Activated effector memory CD4-positive, alpha-beta T cell treated with anti-CD3 and anti-CD28 coated beads, Interleukin-2, amount 50 U/mL, for 16 hours (primary cell): ENCODE measurements at regions not wholly inside any gene's neighbourhood (a gene's known extent, or its start where the extent isn't known, plus 50 kb on each side); places are given as distances from the start of the nearest gene placed in this dataset.
"Not testable (repeated sequence)": the region's sequence is repeated elsewhere in the genome, so short reads cannot be mapped to it uniquely, and the experiment has no call there.

Source experiments
- DNase-seq: peaks from one replicate; pipeline ENCODE4 v3.0.0-alpha.2; 2020

DNA sequence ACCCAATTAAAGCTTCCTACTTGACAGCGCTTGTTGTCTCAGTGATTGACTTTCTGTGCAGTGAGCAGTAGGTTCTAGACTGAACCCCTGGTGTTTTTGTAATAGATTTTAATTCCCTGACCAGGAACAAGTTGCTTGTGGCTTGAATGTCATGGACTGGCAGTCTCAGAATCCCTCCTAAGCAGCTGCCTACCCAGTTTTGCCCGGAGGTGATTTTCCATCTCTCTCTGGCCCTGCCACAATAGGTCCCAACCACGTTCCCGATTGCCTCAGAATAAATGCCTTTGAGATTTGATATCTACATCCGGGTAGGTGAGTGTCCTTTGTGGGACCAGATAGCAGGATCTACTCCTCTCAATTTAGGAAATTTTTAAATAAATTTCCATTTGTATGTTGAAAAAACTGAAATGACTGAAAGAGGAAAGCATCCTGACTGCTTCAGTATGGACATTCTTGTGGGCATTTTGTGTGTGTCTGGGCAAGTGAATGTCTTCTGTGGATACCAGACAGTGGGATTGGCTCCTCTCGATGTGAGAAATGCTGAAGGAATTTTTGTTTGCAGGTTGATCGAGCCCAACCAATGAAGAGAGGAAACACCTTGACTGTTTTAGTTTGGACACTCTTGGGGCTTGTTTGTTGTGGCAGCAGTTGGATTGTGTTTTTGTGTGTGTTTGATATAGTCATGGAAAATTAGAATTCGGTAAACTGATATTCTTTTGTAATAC is 1607.4 kb downstream of the C4orf33 start:
- DNase-seq = no peak

DNA sequence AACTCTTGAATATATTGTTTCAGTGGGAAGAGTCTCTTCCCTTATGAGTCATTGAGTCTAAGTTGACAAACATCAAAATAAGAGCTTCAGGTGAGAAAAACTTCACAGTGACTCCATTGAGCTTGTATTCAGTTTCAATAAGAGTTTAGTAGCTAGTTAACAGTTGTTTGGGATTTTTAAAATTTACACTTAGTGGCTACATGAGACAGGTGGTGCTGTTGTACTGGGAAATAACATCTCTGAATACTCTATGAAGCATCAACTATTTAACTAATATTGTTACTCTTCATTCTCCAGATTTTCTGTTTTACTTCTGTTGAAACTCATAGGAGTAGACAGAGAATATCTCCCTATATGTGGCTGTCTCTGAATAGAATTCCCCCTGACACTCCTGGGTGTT is 1609.1 kb downstream of the C4orf33 start:
- DNase-seq = no peak

DNA sequence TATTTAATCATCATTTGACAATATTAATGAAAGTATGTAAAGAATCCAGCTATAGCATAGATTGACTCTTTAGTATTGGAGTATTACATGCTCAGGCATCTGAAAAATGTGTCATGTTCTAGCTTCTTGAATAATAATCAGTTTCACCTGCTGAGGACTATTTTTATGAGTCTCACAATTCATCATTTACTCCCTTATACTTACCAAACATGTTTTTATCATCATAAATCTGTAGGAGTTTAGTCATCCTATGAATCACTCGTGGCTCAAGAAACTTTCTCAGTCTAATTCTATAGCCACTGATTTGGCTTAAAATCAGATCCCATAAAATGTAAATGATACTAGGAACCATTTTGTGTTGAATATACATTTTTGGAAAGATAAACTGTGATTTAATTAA is 1616.1 kb downstream of the C4orf33 start:
- DNase-seq = no peak

DNA sequence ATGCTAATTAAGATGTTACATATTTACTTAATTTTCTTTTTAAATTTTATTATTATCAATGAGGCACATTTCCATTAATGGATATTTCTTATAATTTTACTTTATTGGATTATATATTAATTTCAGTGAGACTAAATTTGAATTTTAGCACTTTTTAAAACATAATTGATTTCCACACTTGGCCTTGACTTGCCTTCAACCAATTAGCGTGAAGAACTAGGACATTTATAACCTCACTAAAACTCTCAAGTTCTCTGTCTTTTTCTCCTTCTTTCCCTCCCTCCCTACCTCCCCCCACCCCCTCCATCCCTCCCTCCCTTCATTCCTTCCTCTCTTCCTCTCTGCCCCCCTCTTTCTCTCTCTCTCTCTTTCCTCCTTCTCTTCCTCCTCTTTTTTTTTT is 1618.1 kb downstream of the C4orf33 start:
- DNase-seq = no peak

DNA sequence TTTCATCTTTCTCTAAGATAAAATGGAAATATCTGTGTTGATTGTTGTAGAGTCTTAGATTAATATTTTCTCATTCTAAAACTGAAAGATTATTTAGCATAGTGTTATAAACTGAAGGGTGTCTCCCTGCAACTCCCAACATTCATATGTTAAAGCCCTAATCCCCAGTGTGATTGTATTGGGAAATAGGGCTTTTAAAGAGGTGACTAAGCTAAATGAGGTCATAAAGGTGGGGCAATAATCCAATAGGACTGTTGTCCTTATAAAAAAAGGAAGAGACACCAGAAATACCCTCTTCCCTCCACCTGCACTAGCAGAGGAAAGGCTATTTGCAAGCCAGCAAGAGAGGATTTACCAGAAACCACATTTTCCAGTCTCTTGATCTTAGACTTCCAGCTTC is 1626.4 kb downstream of the C4orf33 start:
- DNase-seq = no peak

DNA sequence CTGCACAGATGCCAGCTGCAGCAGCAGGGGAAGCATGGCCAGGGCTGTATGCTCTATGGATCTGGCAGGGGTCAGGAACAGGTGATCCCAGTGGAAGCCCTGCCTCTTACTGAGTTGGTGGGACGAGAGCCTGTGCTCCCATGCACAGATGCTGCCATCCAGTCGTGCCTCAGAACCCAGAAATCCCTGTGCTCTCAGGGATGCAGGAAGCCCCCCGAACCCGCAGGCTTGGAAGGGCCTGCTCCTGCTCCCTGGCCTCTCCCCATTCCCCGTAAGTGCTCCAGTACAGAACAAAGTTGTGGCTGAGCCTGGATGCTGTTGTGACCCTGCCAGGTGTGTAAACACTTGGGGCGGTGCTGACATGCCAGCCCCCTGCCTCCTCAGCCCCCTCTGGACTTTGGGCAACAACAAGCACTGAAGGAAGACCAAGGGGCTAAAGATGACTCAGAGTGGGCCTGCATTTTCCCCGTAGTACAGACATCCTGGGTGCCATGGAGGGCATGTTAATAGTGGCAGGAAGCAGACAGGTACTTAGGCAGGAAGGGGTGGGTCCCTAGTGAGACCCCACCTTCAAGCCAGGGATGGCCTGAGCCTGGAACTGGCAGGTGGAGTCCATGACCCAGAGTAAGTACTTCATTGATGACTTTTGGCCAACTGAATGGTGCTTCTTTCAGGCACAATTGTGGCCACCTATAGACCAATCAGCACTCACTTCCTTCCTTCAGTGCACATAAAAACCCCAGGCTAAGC is 1640.7 kb downstream of the C4orf33 start:
- no peak for DNase-seq

DNA sequence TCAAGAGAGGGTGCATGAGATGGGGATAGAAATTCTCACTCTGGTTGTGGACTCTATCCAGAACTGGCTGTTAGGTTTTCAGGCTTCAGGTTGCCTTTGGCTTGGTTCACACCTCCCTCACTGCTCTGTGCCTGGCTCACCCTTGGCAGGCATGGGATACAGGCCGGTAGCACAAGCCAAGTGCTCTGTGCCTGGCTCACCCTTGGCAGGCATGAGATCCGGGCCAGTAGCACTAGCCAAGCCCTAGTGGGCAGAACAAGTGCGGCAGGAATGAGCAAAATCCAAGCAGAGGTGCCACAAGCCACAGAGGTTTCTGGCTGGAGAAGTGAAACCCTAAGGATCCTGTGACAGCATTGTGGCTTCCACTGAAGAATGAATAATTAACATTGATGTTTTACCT is 1642.3 kb downstream of the C4orf33 start:
- no peak for DNase-seq

DNA sequence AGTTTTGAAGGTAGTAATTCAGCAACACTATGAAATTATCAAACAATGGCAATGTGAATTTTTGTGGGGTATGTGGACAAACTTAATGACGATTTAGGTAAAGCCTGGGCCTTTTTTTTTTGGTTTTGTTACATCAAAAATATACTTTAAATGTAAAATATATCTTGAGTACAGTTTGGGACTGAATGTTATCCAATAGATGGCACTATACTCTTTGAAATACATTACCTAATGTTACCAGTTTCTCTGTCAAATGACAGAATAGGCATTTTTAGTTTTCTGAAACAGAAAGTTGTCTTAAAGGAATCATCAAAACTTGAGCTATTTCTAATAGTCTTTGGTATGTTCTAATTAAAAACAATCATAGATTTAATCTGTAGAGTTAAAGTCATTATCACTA is 1651.9 kb downstream of the C4orf33 start:
- DNase-seq = no peak

DNA sequence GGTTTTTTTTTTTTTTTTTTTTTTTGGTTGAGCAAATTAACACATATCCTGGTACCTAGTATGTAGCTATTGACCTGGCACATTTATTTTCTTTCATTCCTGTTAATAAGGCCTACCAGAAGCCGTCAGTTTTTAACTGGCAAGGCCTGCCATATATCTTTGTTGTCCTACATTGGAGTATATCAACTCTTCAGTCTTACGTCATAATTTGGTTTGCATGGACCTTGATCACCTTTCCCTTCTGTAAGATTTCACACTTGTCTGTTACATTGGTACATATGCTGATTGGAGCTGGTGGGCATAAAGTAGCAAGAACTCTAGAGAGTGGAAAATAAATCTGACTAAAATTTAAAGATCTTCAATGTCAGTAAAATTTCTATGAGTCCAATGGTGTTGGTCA is 1658.0 kb downstream of the C4orf33 start:
- no peak for DNase-seq

DNA sequence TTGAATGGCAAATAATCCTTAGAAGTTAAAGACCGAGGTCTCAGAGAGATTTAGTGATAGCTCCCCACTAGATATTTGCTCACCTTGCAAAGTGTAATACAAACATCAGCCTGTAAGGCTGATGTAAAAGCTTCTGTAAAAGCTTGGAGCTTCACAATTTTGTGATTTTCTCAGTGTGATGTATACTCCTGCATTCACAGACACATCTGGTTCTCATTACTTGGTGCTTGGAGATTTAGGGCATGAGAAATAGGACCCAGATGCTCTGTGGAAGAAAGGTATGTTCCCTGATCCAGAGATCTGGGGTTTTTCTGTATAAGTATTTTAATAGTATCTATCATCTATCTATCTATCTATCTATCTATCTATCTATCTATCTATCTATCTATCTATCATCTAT is 1664.3 kb downstream of the C4orf33 start:
- DNase-seq = no peak

DNA sequence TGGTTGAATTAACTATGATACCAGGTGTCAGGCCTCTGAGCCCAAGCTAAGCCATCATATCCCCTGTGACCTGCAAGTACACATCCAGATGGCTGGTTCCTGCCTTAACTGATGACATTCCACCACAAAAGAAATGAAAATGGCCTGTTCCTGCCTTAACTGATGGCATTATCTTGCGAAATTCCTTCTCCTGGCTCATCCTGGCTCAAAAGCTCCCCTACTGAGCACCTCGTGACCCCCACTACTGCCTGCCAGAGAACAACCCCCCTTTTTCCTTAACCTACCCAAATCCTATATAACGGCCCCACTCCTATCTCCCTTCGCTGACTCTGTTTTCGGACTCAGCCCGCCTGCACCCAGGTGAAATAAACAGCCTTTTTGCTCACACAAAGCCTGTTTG is 1671.4 kb downstream of the C4orf33 start:
- DNase-seq = not testable (repeated sequence)

DNA sequence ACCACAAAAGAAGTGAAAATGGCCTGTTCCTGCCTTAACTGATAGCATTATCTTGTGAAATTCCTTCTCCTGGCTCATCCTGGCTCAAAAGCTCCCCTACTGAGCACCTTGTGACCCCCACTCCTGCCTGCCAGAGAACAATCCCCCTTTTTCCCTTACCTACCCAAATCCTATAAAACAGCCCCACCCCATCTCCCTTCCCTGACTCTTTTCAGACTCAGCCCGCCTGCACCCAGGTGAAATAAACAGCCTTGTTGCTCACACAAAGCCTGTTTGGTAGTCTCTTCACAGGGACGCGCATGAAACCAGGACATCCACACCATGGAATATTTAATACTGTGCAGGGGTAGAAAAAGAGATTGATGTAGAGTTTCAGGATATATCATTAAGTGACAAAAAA is 1677.0 kb downstream of the C4orf33 start:
- not testable (repeated sequence) for DNase-seq

DNA sequence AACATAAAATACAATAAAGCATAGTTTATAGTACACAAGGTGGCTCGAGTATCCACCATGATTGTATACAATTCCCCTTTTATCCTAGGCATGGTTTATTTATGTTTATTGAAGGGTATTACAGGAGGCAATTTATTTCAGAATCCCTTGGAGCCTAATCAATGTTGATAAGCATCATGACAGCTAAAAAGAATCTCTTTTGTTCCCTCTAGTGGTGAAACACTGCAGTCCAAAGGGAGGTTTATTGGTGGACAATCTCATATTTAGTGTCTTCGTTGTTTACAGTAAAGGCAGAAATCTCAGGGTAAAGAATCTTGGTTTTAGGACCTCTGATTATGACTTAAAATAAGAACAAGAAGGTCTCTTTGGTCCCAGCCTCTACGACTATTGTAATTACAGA is 1712.5 kb downstream of the C4orf33 start:
- DNase-seq = no peak

DNA sequence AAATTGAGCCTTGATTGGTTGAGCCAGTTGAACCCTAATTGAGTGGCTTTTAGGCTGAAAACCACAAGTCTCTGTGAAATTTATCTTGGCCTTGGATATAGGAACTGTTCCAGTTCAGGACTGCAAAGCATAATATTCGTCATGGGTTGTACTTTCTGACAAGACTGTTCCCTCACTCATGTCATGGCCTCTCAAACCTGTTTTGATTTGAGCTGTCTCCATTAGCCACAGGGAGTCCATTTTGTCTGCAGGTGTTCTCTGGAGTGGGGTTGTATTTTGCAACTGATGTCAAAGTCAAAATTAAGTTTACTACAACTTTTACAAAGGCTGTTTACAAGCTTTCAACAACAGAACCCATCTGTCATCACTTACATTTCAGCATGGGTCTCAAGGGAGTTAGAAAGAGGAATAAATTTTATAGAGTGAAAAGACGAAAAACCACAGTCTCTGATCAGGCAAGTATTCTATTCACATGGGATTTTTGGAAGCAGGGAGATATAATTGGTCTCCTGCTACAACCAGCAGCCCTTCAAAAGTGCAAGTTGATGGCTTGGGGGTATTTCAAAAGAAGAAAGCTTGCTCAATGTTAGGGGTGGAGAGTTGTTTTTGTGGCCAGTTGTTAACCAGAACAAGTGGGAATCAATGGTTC is 1716.3 kb downstream of the C4orf33 start:
- no peak for DNase-seq

DNA sequence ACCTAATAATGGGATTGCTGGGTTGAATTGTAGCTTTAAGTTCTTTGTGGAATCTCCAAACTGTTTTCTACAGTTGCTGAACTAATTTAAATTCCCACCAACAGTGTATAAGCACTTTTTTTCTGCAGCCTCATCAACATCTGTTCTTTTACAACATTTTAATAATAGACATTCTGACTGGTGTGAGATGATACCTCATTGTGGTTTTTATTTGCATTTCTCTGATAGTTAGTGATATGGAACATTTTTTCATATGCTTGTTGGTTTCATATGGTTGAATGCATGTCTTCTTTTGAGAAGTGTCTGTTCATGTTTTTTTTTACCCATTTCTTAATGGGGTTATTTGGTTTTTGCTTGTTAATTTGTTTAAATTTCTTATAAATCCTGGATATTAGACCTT is 1718.9 kb downstream of the C4orf33 start:
- DNase-seq = no peak

DNA sequence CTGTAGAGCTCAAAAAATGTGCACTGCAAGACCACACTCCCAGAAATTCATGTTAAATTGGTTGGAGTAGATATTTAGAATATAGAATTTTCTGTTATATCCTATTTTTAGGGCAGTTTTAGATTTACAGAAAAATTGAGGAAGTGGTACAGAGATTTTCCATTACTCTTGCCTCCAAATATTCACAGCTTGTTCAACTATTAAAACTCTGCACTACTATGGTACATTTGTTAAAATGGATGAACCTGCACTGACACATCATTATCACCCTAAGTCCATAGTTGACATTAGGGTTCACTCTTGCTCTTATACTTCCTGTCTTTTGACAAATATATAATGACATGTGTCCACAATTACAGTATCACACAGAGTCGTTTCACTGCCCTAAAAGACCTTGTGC is 1724.5 kb downstream of the C4orf33 start:
- no peak for DNase-seq

DNA sequence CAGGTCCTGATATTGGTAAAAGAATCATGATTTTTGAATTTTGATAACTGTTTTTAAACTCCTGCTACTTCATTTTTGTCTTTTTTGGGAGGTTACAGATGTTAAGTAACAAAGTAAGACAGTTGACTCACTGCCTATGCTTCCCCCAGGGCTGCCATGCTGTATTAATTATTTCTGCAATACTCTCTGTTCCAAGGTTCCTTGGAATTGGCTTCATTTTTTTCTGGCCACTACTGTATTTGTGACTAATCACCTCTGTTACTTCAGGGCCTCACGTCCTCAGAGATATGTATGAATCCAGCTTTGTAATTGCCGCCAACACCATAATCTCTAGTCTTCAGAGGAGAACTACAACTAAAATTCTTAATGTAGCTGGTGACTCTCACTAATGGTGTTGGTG is 1729.3 kb downstream of the C4orf33 start:
- DNase-seq = no peak

DNA sequence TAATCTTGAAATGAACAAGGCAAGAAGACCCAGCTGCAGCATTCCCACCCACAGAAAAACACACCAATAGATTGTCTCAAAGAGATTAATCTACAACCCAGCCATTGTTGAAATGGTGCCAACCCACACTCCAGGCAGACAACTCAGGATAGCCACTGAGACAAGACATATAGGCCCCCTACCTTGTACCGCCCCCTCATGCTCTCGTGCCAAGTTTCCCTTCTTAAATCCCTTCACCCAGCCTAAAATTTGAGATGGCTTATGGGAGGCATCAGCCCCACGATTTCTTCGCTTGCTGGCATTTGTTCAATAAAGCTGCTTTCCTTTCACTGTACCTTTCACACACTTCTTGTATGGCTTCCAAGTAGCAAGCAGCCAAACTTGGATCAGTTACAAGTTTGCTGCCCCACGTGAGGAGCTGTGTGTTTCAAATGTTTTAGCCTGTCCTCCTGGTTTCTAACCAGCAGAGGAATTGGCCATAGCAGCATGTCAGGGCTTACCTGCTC is 1754.1 kb downstream of the C4orf33 start:
- DNase-seq = no peak

DNA sequence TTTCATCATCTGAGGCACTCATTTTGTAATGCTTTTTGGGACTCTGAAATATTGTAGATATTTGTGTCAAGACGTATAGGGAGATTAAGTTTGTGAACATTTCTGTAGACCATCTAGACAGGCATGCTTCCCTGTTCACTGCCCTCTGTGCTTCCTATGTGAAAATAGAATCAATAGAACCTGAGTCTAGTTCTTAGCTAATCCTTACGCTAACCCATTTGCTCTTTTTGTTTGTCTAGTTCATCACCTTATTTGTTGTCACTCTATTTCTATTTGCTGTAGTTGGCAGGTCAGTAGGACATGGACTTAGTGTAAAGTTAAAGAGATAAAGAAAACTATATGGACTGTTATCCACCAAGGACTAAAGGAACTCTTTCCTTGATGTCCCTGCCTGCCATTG is 1755.2 kb downstream of the C4orf33 start:
- no peak for DNase-seq

DNA sequence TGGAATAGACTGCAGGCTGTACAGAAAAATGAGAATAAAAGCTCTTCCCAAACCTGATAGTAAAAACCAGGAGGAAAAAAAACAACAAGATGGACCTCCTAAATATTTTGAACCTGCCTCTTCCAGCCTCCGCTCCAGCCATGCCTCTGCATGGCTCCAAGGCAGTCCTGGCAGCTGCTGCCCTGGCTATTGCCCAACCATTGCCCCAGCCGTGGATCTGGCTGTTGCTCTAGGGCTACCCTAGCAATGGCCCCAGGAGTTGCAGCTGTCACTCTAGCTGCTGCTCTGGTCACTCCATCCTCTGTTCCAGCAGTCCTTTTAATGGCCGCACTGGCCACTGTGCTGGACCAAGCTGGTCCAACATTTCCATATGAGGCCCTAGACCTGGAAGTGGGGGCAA is 1756.0 kb downstream of the C4orf33 start:
- no peak for DNase-seq

DNA sequence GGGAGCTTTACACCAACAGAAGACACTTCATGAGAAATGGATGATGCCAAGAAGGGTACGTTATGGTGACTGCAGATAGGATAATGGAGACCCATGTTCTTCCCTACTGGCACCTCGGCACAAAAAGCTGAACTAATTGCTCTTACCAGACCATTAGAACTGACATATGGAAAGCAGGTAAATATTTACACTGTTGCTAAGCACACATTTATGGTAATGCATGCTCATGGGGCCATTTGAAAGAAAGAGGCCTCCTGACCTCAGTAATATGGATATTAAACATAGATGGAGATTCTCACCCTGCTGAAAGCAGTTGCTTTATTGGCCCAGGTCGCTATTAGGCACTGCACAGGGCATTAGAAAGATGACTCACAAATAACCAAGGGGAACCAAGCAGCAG is 1759.6 kb downstream of the C4orf33 start:
- no peak for DNase-seq

DNA sequence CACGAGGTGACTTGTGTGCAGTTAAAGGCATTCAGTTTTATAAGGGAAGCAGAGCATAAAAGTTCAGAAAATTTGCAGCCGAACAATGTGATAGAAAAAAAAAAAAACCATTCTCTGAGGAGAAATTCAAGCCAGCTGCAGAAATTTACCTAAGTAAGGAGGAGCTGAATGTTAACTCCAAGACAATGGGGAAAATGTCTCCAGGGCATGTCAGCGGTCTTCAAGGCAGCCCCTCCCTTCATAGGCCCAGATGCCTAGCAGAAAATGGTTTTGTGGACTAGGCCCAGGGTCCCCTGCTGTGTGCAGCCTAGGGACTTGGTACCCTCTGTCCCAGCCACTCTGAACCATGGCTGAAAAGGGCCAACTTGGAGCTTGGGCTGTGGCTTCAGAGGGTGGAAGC is 1764.0 kb downstream of the C4orf33 start:
- no peak for DNase-seq

DNA sequence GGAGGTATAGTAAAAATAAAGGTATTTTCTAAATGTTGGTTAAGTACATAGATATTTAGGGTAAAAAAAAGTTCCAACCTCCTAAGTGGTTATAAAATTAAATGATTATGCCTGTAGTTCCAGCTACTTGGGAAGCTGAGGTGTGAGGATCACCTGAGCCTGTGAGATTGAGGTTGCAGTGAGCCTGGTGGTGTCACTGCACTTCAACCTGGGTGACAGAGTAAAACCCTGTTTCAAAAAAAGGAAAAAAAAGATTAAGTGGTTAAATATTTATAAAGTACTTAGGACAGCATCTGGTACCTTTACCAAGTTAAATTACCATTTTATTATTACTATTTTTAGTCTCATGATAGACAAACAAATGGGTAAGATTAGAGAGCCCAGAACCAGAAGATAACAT is 1801.0 kb downstream of the C4orf33 start:
- no peak for DNase-seq

DNA sequence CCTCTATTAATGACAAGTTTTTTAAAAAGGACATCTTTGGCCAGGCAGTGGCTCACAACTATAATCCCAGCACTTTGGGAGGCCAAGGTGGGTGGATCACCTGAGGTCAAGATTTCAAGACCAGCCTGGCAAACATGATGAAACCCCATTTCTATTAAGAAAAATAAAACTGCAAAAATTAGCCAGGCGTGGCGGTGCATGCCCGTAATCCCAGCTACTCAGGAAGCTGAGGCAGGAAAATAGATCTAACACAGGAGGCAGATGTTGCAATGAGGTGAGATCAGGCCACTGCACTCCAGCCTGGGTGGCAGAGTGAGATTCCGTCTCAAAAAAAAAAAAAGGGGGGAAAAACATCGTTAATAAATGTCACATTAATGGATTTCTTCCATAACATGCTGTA is 1805.4 kb downstream of the C4orf33 start:
- DNase-seq = no peak
